Tibial artery (tissue), 4 donors: ENCODE measurements at regions not wholly inside any gene's neighbourhood (a gene's known extent, or its start where the extent isn't known, plus 50 kb on each side); places are given as distances from the start of the nearest gene placed in this dataset.

ENCODE experiments used
- DNase-seq, 2 donors: peaks; one replicate each; pipeline ENCODE4 v3.0.0-alpha.2; 2019
- H3K27ac ChIP-seq, 2 donors: fragments of 200-600 bp; sonication (generic) in 1 of 2; 1 replicate in 1 of 2; 2 replicates in 1 of 2; pipeline ENCODE4 v1.5.1; 2018 to 2019; ENCODE audit warnings: mild to moderate bottlenecking in 1 of 2
- H3K27me3 ChIP-seq, 2 donors: fragments of 200-600 bp; sonication (generic) in 1 of 2; one replicate each; pipeline versions ENCODE4 v1.5.1 to v1.6.0; 2016 to 2019
- H3K36me3 ChIP-seq, 3 donors: fragments of 200-600 bp; sonication (generic) in 2 of 3; one replicate each; pipeline ENCODE4 v1.5.1; 2016 to 2019; ENCODE audit warnings: mild to moderate bottlenecking in 2 of 3
- H3K4me1 ChIP-seq, 4 donors: fragments of 200-600 bp; sonication (generic) in 2 of 4; 1 replicate in 3 of 4; 2 replicates in 1 of 4; pipeline ENCODE4 v1.5.1; 2016 to 2019
- H3K4me3 ChIP-seq, 2 donors: fragments of 200-600 bp; sonication (generic) in 1 of 2; 1 replicate in 1 of 2; 2 replicates in 1 of 2; pipeline ENCODE4 v1.5.1; 2018 to 2019; ENCODE audit warnings: mild to moderate bottlenecking in 2 of 2
- H3K9me3 ChIP-seq, 3 donors: fragments of 200-600 bp; sonication (generic) in 1 of 3; one replicate each; pipeline ENCODE4 v1.5.1; 2016 to 2019
- intact Hi-C: fragments of 100-400 bp; cut with DNase I; formaldehyde crosslinking; loops from one replicate; pipeline ENCODE4 v1.15.0; 2023; ENCODE audit warnings: low total_unique reads
- TF ChIP-seq, protein P1 (sequence below), 2 experiments: fragments of 200-600 bp in 1 of 2; fragments of 450-650 bp in 1 of 2; IDR thresholded peaks; one replicate each; pipeline ENCODE4 v1.5.1; 2017 to 2019; ENCODE audit warnings: antibody characterized with exemption in 2 of 2, mild to moderate bottlenecking in 1 of 2, moderate library complexity in 1 of 2

GRCh38 chr10:128846927-128847326 lies 620.1 kb upstream of the MGMT start:
- Histone ChIP-seq H3K27ac (no peak overlapping the region), H3K36me3 (no peaks in the 10 kb centered on the region), H3K4me3 (no peak overlapping the region), H3K9me3 (no peaks in the 10 kb centered on the region), H3K4me1 (no peaks in the 10 kb centered on the region), H3K27me3 (no peaks in the 10 kb centered on the region)
- TF ChIP-seq, protein P1, sequence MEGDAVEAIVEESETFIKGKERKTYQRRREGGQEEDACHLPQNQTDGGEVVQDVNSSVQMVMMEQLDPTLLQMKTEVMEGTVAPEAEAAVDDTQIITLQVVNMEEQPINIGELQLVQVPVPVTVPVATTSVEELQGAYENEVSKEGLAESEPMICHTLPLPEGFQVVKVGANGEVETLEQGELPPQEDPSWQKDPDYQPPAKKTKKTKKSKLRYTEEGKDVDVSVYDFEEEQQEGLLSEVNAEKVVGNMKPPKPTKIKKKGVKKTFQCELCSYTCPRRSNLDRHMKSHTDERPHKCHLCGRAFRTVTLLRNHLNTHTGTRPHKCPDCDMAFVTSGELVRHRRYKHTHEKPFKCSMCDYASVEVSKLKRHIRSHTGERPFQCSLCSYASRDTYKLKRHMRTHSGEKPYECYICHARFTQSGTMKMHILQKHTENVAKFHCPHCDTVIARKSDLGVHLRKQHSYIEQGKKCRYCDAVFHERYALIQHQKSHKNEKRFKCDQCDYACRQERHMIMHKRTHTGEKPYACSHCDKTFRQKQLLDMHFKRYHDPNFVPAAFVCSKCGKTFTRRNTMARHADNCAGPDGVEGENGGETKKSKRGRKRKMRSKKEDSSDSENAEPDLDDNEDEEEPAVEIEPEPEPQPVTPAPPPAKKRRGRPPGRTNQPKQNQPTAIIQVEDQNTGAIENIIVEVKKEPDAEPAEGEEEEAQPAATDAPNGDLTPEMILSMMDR (IDR thresholded peaks at IDR 0.05), result no peak
- intact Hi-C loops, result no loop called here
- DNase-seq, result no peak

DNA sequence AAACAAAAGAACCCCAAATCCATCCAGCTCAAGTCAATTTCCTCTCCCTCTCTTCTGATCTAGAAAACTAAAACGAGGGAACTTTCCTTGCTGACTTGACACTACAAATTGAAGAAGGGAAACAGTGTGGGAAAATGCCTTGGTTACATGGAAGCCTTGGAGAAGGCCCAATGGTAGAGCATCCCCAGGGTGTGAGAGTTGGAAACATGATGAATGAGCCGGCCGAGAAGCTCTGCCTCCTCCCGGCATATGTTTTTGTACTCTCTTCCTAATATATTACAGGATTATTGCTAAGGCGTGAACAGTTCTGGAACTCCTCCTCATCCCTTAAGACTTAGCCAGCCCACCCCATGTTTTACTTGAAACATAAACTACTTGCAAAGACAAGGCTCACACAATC lies 618.2 kb upstream of the MGMT start:
- Histone ChIP-seq H3K27ac (no peak overlapping the region), H3K4me1 (no peaks in the 10 kb centered on the region), H3K9me3 (no peaks in the 10 kb centered on the region), H3K4me3 (no peak overlapping the region), H3K27me3 (no peaks in the 10 kb centered on the region), H3K36me3 (no peaks in the 10 kb centered on the region)
- DNase-seq, result no peak
- TF ChIP-seq, protein P1 (IDR thresholded peaks at IDR 0.05), result no peak
- intact Hi-C loops, result no loop called here

GRCh38 chr10:128850647-128851046 lies 616.4 kb upstream of the MGMT start:
- peaks cover 0 to 9% (median under 1%) of the 10 kb centered on the region in 4 donors for H3K4me1 ChIP-seq
- intact Hi-C loops, result no loop called here
- TF ChIP-seq, protein P1 (IDR thresholded peaks at IDR 0.05), result no peak
- DNase-seq, result no peak
- no peaks in the 10 kb centered on the region for H3K9me3 ChIP-seq
- no peak overlapping the region for H3K27ac ChIP-seq
- no peaks in the 10 kb centered on the region for H3K36me3 ChIP-seq
- no peak overlapping the region for H3K4me3 ChIP-seq
- no peaks in the 10 kb centered on the region for H3K27me3 ChIP-seq

DNA sequence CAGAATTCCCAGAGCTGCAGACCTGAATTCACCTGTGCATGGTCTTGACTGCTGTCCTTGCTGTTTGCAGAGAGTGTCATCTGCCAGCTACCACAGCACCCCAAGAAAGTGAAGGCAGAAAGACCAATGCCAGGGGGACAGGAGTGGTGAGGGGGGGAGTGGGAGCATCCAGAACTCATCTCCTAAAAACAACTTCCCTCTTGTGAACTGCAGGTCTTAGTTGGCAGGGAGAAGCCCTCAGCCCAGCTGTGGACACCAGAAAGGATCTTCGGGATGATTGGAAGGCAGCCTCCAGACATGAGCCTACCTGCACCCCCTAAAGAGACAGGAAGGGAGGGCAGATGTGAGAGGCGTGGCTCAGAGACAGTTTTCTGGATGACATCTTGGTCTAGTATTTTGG lies 615.8 kb upstream of the MGMT start:
- Histone ChIP-seq H3K27me3 (no peaks in the 10 kb centered on the region), H3K27ac (no peak overlapping the region), H3K4me3 (no peak overlapping the region), H3K4me1 (peaks cover 0 to 9% (median 3%) of the 10 kb centered on the region in 4 donors), H3K36me3 (no peaks in the 10 kb centered on the region), H3K9me3 (no peaks in the 10 kb centered on the region)
- TF ChIP-seq, protein P1 (IDR thresholded peaks at IDR 0.05), result no peak
- no peak for DNase-seq
- intact Hi-C loops, result no loop called here

GRCh38 chr10:128851726-128852125 lies 615.3 kb upstream of the MGMT start:
- intact Hi-C loops, result no loop called here
- Histone ChIP-seq H3K27ac (no peak overlapping the region), H3K4me1 (peaks cover 0 to 9% (median 3%) of the 10 kb centered on the region in 4 donors), H3K9me3 (no peaks in the 10 kb centered on the region), H3K36me3 (no peaks in the 10 kb centered on the region), H3K4me3 (no peak overlapping the region), H3K27me3 (no peaks in the 10 kb centered on the region)
- DNase-seq, result no peak
- TF ChIP-seq, protein P1 (IDR thresholded peaks at IDR 0.05), result no peak

GRCh38 chr10:128852449-128852848 lies 614.6 kb upstream of the MGMT start:
- H3K4me3 ChIP-seq, result no peak overlapping the region
- no peaks in the 10 kb centered on the region for H3K9me3 ChIP-seq
- H3K27me3 ChIP-seq, result no peaks in the 10 kb centered on the region
- TF ChIP-seq, protein P1 (IDR thresholded peaks at IDR 0.05), result no peak
- peaks cover 0 to 9% (median 3%) of the 10 kb centered on the region in 4 donors for H3K4me1 ChIP-seq
- no peaks in the 10 kb centered on the region for H3K36me3 ChIP-seq
- intact Hi-C loops, result no loop called here
- H3K27ac ChIP-seq, result no peak overlapping the region
- no peak for DNase-seq
